ENCODE measurements at regions not wholly inside any gene's neighbourhood (a gene's known extent, or its start where the extent isn't known, plus 50 kb on each side); places are given as distances from the start of the nearest gene placed in this dataset.
"Not testable (repeated sequence)": the region's sequence is repeated elsewhere in the genome, so short reads cannot be mapped to it uniquely, and the experiment has no call there.

GRCh38 chr13:61255040-61255796 lies 160.4 kb downstream of the PCDH20 start:
- TF ChIP-seq GATA1 (IDR thresholded peaks at IDR 0.05; ENCODE audit: low read depth, low read length) = no peak
- no peak for TF ChIP-seq POLR2A (IDR thresholded peaks at IDR 0.05; ENCODE audit: low read length)
- peak; percentile 2 to 13 for DNase-seq

GRCh38 chr13:61253105-61253877 lies 162.4 kb downstream of the PCDH20 start:
- DNase-seq = no peak
- TF ChIP-seq GATA1 (IDR thresholded peaks at IDR 0.05; ENCODE audit: low read depth, low read length) (no peak), POLR2A (IDR thresholded peaks at IDR 0.05; ENCODE audit: low read length) (no peak)

GRCh38 chr13:61252213-61252612 lies 163.4 kb downstream of the PCDH20 start:
- no peak for TF ChIP-seq POLR2A (IDR thresholded peaks at IDR 0.05; ENCODE audit: low read length)
- DNase-seq = no peak

DNA sequence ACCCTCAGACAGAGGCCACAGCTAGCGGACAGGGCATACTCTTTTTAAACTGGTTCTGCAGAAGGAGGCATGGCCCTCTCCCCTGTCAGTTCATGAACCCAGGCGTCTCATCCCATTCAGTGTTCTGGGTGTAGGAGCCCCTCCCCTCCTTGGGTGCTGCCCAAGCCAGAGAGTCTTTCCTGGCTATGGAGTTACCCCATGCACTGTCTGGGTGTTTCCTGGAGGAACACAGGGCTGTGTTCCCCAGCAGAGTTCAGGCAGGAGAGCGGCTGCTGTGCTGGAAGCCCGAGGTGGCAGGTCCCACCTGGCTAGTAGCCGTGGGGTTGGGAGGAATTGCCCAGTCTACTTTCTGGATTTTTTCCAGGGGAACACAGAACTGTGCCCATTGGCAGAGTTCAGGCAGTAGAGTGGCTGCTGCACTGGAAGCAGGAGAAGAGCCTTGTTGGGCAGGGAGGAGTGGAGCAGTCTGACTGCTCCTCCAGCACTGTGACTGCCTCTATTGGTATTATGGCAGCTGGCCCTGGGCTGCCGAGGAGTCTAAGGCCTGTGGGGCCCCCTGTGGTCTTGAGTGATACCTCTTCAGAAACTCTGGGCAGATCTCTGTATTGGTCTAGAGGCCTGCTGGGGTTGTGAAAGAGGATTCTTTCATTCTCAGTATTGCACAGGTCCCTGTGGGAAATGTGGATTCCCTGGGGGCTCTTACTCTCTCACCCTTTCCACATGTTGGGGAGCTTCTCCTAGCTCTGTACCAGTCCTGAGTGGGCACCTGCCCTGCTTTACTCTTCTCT lies 168.3 kb downstream of the PCDH20 start:
- TF ChIP-seq POLR2A (IDR thresholded peaks at IDR 0.05; ENCODE audit: low read length) (no peak), GATA1 (IDR thresholded peaks at IDR 0.05; ENCODE audit: low read depth, low read length) (no peak)
- DNase-seq = no peak

- no peak for DNase-seq
- no peak for TF ChIP-seq GATA1 (IDR thresholded peaks at IDR 0.05; ENCODE audit: low read depth, low read length)
Measured at GRCh38 chr13:61246351-61246750, 169.3 kb downstream of the PCDH20 start.

GRCh38 chr13:61215601-61216000 lies 200.0 kb downstream of the PCDH20 start:
- DNase-seq = no peak
- TF ChIP-seq GATA1 (IDR thresholded peaks at IDR 0.05; ENCODE audit: low read depth, low read length) (no peak), POLR2A (IDR thresholded peaks at IDR 0.05; ENCODE audit: low read length) (no peak)

- TF ChIP-seq POLR2A (IDR thresholded peaks at IDR 0.05; ENCODE audit: low read length) (no peak), GATA1 (IDR thresholded peaks at IDR 0.05; ENCODE audit: low read depth, low read length) (no peak)
- no peak for DNase-seq
Measured at GRCh38 chr13:61215116-61215515, 200.5 kb downstream of the PCDH20 start.

GRCh38 chr13:61214551-61214950 lies 201.1 kb downstream of the PCDH20 start:
- TF ChIP-seq POLR2A (IDR thresholded peaks at IDR 0.05; ENCODE audit: low read length) (no peak), GATA1 (IDR thresholded peaks at IDR 0.05; ENCODE audit: low read depth, low read length) (no peak)
- no peak for DNase-seq

DNA sequence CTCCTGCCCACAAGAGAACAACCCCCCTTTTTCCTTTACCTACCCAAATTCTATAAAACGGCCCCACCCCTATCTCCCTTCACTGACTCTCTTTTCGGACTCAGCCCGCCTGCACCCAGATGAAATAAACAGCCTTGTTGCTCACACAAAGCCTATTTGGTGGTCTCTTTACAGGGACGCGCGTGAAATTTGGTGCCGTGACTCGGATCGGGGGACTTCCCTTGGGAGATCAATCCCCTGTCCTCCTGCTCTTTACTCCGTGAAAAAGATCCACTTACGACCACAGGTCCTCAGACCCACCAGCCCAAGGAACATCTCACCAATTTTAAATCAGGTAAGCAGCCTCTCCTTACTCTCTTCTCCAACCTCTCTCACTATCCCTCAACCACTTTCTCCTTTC lies 209.8 kb downstream of the PCDH20 start:
- DNase-seq = not testable (repeated sequence)

DNA sequence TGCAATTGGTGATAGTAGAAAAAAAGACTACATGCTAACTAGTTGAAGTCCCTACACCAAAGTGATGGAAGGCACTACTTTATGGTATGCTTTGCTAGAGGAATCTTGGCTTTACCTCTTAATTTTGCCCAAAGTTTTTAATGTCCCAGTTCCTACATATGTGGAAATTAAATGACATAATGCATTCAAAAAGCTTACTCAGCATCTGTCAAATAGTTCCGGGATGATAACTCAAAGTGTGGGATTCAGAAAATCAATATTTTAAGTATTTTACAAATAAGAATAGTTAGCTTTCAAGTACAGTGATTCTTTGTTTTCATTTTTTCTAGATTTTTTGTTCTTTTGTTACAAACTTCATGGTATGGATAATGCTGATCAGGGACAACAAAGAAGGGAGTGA lies 211.6 kb downstream of the PCDH20 start:
- DNase-seq = no peak
- TF ChIP-seq POLR2A (IDR thresholded peaks at IDR 0.05; ENCODE audit: low read length) (no peak), GATA1 (IDR thresholded peaks at IDR 0.05; ENCODE audit: low read depth, low read length) (no peak)

DNA sequence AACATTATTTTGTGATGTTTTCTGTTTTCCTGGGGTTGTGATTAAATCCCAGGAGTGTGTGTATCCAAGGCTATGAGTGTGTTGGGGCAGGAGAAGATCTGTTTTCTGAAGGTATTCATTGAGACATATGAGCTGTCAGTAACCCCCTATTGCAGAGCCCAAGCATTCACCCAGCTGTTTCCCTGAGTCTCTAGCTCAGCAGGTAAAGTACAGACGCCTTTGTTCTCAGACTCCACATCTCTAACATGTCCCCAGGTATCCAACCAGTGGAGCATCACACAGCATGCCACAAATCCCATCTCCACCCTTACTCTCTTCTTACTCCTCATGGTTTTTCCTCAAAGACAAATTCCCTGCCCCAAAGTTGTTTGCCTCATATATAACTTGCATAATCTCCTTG lies 213.6 kb downstream of the PCDH20 start:
- no peak for DNase-seq
- no peak for TF ChIP-seq GATA1 (IDR thresholded peaks at IDR 0.05; ENCODE audit: low read depth, low read length)
- no peak for TF ChIP-seq POLR2A (IDR thresholded peaks at IDR 0.05; ENCODE audit: low read length)

DNA sequence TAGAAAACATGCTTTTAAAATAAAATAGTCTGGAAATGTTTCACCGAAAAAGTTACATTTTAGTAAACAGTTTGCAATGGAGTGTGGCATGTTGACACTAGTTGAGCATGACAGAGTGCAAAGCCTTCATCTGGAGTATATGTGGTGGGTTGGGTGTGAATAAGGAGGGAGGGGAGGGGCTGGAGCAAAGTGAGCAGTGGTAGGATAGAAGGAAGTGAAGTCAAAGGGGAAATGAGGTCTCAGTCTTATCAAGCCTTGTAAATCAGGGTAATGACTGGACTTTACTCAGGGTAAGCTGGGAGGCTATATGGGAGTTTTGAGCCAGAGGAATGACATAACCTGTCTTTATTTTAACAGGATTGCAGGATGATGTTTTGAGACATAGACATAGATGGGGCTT lies 222.8 kb downstream of the PCDH20 start:
- no peak for DNase-seq

DNA sequence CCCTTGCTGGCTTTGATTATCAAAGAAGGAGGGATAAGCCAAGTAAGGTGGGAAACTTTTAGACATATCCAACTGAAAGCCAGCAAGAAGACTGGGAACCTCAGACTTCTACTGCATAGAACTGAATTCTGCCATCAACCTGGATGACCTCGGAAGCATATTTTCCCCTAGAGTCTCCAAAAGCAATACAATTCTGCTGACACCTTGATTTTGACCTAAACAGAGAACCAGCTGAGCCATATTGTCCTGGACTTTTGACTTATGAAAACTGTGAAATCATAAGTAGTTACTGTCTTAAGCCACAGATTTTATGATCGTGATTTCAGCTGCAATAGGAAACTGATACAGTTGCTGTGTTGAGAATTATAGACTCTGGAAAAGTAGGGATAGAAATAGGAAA lies 227.6 kb downstream of the PCDH20 start:
- DNase-seq = no peak
- TF ChIP-seq POLR2A (IDR thresholded peaks at IDR 0.05; ENCODE audit: low read length) (no peak), GATA1 (IDR thresholded peaks at IDR 0.05; ENCODE audit: low read depth, low read length) (no peak)

More for the DNA sequence above, 222.8 kb downstream of the PCDH20 start:
- TF ChIP-seq GATA1 (IDR thresholded peaks at IDR 0.05; ENCODE audit: low read depth, low read length) (no peak), POLR2A (IDR thresholded peaks at IDR 0.05; ENCODE audit: low read length) (no peak)

- no peak for DNase-seq
Measured at GRCh38 chr13:61187471-61187870, 228.2 kb downstream of the PCDH20 start.

More at GRCh38 chr13:61187471-61187870, 228.2 kb downstream of the PCDH20 start:
- TF ChIP-seq GATA1 (IDR thresholded peaks at IDR 0.05; ENCODE audit: low read depth, low read length) = no peak
- no peak for TF ChIP-seq POLR2A (IDR thresholded peaks at IDR 0.05; ENCODE audit: low read length)
